ENCODE measurements at regions not wholly inside any gene's neighbourhood (a gene's known extent, or its start where the extent isn't known, plus 50 kb on each side); places are given as distances from the start of the nearest gene placed in this dataset.

DNA sequence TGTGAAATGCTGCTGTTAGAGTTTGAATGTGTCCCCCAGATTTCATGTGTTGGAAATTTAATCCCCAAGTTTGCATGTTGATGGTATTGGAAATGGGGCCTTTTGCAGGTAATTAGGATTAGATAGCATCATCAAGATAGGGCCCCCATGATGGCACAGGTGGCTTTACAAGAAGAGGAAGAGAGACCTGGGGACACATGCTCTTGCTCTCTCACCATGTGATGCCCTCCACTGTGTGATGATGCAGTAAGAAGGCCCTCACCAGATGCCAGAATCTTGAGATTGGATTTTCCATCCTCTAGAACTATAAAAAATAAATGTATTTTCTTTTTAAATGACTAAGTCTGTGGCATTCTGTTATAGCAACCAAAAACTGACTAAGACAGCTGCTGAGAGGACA lies 57.0 kb upstream of the NEK7 start:
- no peak for DNase-seq (ENCODE audit: low read depth in 1 of 2, low spot score in 1 of 2)
- no peak for TF ChIP-seq JUND (IDR thresholded peaks at IDR 0.05; ENCODE audit: low read depth)
- in situ Hi-C loops (cut with HindIII; ENCODE audit: low pct_unique_long_range_greater_than_20kb, low sequenced_read_pairs) = no loop called here

DNA sequence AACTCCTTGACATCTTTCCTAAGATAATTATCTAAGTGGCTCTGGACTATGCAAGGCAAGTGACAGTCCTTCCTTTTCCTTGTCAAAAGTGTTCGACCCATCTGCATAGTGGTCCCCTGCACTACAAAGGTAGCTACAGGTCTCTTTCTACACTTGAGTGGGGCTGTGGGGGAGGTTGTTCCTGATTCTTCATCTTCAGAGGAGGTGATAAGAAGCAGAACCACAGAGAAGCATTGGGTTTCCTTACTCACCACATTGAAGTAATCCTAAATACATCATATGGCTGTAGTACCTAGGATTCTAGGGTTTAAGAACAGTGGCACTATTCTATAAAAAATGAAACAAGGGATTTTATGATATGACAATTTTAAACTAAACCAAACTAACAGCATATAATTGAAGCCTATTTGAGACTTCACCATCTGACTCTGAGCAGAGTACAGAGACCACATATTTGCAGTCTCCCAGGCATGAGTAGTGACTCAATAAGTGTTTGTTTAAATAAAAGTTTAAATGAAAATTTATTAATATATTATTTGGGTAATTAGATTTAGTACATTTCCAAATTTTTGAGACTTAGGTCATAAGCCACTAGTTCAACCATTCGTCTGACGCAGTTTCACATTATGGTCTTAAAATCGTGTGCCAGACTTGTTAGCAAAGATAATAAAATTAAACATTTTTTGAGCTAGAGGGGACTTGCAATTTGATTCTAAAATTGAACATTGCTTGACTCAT lies 54.9 kb upstream of the NEK7 start:
- DNase-seq (ENCODE audit: low read depth in 1 of 2, low spot score in 1 of 2) = no peak
- in situ Hi-C loops (cut with HindIII; ENCODE audit: low pct_unique_long_range_greater_than_20kb, low sequenced_read_pairs) = no loop called here
- no peak for TF ChIP-seq JUND (IDR thresholded peaks at IDR 0.05; ENCODE audit: low read depth)

- no peak for TF ChIP-seq JUND (IDR thresholded peaks at IDR 0.05; ENCODE audit: low read depth)
- no peak for DNase-seq (ENCODE audit: low read depth in 1 of 2, low spot score in 1 of 2)
- in situ Hi-C loops (cut with HindIII; ENCODE audit: low pct_unique_long_range_greater_than_20kb, low sequenced_read_pairs) = no loop called here
These were observed 54.4 kb upstream of the NEK7 start for GRCh38 chr1:198102454-198102827.

DNA sequence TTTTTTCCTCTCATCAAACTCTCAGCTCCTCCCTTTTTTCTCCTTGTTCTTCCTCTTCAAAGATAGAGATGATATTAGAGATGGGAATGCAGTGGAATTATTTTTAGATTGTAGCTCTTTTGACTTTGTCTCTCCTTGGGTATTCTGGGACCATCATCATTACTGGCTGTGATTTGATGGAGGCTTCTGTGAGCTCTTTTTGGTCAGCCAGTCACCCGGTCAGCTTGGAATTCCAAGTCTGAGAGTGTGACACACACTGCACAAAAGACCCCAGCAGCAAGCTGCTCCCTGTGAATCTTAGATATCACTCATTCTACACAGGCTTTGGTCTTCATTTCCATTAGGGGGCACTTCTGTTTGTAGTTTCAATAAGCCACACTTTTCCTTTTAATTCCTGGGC lies 51.6 kb upstream of the NEK7 start:
- no peak for TF ChIP-seq JUND (IDR thresholded peaks at IDR 0.05; ENCODE audit: low read depth)
- no peak for DNase-seq (ENCODE audit: low read depth in 1 of 2, low spot score in 1 of 2)
- in situ Hi-C loops (cut with HindIII; ENCODE audit: low pct_unique_long_range_greater_than_20kb, low sequenced_read_pairs) = no loop called here

- in situ Hi-C loops (cut with HindIII; ENCODE audit: low pct_unique_long_range_greater_than_20kb, low sequenced_read_pairs) = no loop called here
- no peak for DNase-seq (ENCODE audit: low read depth in 1 of 2, low spot score in 1 of 2)
- no peak for TF ChIP-seq JUND (IDR thresholded peaks at IDR 0.05; ENCODE audit: low read depth)
These were observed 50.8 kb upstream of the NEK7 start for GRCh38 chr1:198106011-198106410.

Measured in T47D (cell line).